CD14-positive monocyte (primary cell): ENCODE measurements at regions not wholly inside any gene's neighbourhood (a gene's known extent, or its start where the extent isn't known, plus 50 kb on each side); places are given as distances from the start of the nearest gene placed in this dataset.

ENCODE experiments used
- DNase-seq, 3 donors: peaks; one replicate each; pipeline ENCODE4 v3.0.0-alpha.2; 2011 to 2022
- H2AFZ ChIP-seq: 2 replicates; pipeline ENCODE4 v1.6.0; 2012; ENCODE audit warnings: mild to moderate bottlenecking, low read depth, low read length, inconsistent platforms; ENCODE audit not compliant: insufficient read depth, poor library complexity, severe bottlenecking
- H3K27ac ChIP-seq, 2 donors: 1 replicate in 1 of 2; 2 replicates in 1 of 2; pipeline ENCODE4 v1.5.1; 2012 to 2013; ENCODE audit warnings: low read length in 2 of 2, control low read depth in 1 of 2, inconsistent platforms in 1 of 2, low read depth in 1 of 2, mild to moderate bottlenecking in 1 of 2
- H3K27me3 ChIP-seq, 2 donors: one replicate each; pipeline versions ENCODE4 v1.6.0 to v1.6.1; 2011 to 2013; ENCODE audit warnings: low read length in 2 of 2; ENCODE audit not compliant: control insufficient read depth in 2 of 2, insufficient read depth in 2 of 2
- H3K36me3 ChIP-seq, 2 donors: replicated peaks in 1 of 2; 1 replicate in 1 of 2; 2 replicates in 1 of 2; pipeline versions ENCODE4 v1.5.1 to v1.6.1; 2012 to 2013; ENCODE audit warnings: low read length in 2 of 2, control low read depth in 1 of 2, inconsistent platforms in 1 of 2, mild to moderate bottlenecking in 1 of 2; ENCODE audit not compliant: insufficient read depth in 2 of 2, control insufficient read depth in 1 of 2
- H3K4me1 ChIP-seq, 2 donors: 1 replicate in 1 of 2; 2 replicates in 1 of 2; pipeline versions ENCODE4 v1.5.1 to v1.6.1; 2012 to 2013; ENCODE audit warnings: low read length in 2 of 2, control low read depth in 1 of 2, inconsistent platforms in 1 of 2, mild to moderate bottlenecking in 1 of 2, moderate library complexity in 1 of 2; ENCODE audit not compliant: insufficient read depth in 2 of 2, control insufficient read depth in 1 of 2
- H3K4me2 ChIP-seq: replicated peaks from 2 replicates; pipeline ENCODE3; 2012; ENCODE audit warnings: low read length, moderate library complexity, mild to moderate bottlenecking; ENCODE audit not compliant: poor library complexity, severe bottlenecking; ENCODE audit errors: extremely low read depth
- H3K4me3 ChIP-seq, 3 experiments: fragments of 200-600 bp in 1 of 3; sonication (generic) in 1 of 3; replicated peaks in 1 of 3; 1 replicate in 2 of 3; 2 replicates in 1 of 3; pipeline ENCODE4 v1.5.1; 2011 to 2013; ENCODE audit warnings: low read length in 3 of 3, mild to moderate bottlenecking in 3 of 3, control low read depth in 2 of 3, low read depth in 2 of 3, inconsistent platforms in 1 of 3, moderate library complexity in 1 of 3
- H3K79me2 ChIP-seq: 2 replicates; pipeline ENCODE4 v1.6.0; 2012; ENCODE audit warnings: mild to moderate bottlenecking, control low read depth, inconsistent platforms, low read length, moderate library complexity; ENCODE audit not compliant: insufficient read depth
- H3K9ac ChIP-seq: 2 replicates; pipeline ENCODE4 v1.6.0; 2017; ENCODE audit warnings: low read length, mild to moderate bottlenecking; ENCODE audit not compliant: insufficient read depth, poor library complexity, severe bottlenecking
- H3K9me3 ChIP-seq, 2 donors: replicated peaks in 1 of 2; 1 replicate in 1 of 2; 2 replicates in 1 of 2; pipeline versions ENCODE4 v1.5.1 to v1.6.1; 2012 to 2013; ENCODE audit warnings: low read length in 2 of 2, control low read depth in 1 of 2; ENCODE audit not compliant: control insufficient read depth in 1 of 2, insufficient read depth in 1 of 2
- H4K20me1 ChIP-seq: 2 replicates; pipeline ENCODE4 v1.6.0; 2012; ENCODE audit warnings: mild to moderate bottlenecking, low read length, control low read depth, moderate library complexity; ENCODE audit not compliant: insufficient read depth
- H3K27ac Mint-ChIP-seq, 7 donors: one replicate each; pipeline ENCODE4 v1.8.0; 2020; ENCODE audit warnings: mild to moderate bottlenecking in 7 of 7, mixed read lengths in 7 of 7, moderate library complexity in 6 of 7, inconsistent platforms in 2 of 7
- H3K27me3 Mint-ChIP-seq, 3 donors: one replicate each; pipeline ENCODE4 v1.8.0; 2021 to 2022; ENCODE audit warnings: low read depth in 3 of 3, mild to moderate bottlenecking in 3 of 3, mixed read lengths in 3 of 3, moderate library complexity in 3 of 3, inconsistent platforms in 1 of 3
- H3K36me3 Mint-ChIP-seq, 2 donors: one replicate each; pipeline ENCODE4 v1.8.0; 2020; ENCODE audit warnings: mixed read lengths in 2 of 2, inconsistent platforms in 1 of 2, mild to moderate bottlenecking in 1 of 2
- H3K4me1 Mint-ChIP-seq: one replicate; pipeline ENCODE4 v1.8.0; 2020; ENCODE audit warnings: mild to moderate bottlenecking, mixed read lengths
- H3K4me3 Mint-ChIP-seq, 2 donors: one replicate each; pipeline ENCODE4 v1.8.0; 2020; ENCODE audit warnings: mild to moderate bottlenecking in 2 of 2, mixed read lengths in 2 of 2, moderate library complexity in 1 of 2
- H3K9me3 Mint-ChIP-seq, 7 donors: one replicate each; pipeline ENCODE4 v1.8.0; 2020 to 2022; ENCODE audit warnings: mixed read lengths in 7 of 7, mild to moderate bottlenecking in 6 of 7, moderate library complexity in 6 of 7, inconsistent platforms in 2 of 7
- WGBS: methylation state at CpG from one replicate; pipeline ENCODE4 v1.1.5; 2013; ENCODE audit warnings: missing lambda C conversion rate; ENCODE audit not compliant: insufficient coverage; 5-methylcytosine and 5-hydroxymethylcytosine counted together
- intact Hi-C, 2 donors: fragments of 100-400 bp; cut with micrococcal nuclease; formaldehyde crosslinking; loops; one replicate each; pipeline versions ENCODE4 v1.15.0 to v1.15.1; 2023
- TF ChIP-seq, protein P1 (sequence below): fragments of 200-600 bp; IDR thresholded peaks from one replicate; pipeline ENCODE4 v1.8.0; 2022; ENCODE audit warnings: antibody characterized with exemption, mild to moderate bottlenecking

DNA sequence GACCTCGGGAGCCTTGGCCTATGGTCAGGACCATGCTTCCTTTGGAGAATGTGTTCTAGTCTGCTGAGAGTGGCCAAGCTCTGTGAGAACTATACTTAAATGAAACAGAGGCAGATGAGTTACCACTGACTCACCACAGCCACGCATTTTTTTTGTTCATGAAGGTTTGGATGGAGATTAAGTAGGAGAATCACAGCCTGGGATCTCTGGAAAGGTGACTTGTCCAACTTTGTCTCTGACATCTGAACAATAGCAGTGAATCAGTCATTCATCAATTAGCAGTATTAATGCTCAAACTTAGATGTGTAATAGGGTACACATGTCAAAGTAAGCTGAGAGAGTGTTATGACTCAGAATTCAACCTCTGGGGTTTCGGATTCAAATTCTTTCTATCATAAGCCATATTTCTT, 100.7 kb upstream of the ANO3 start:
- H3K79me2 ChIP-seq, result no peaks in the 10 kb centered on the region
- H3K9me3 ChIP-seq, result no peaks in the 10 kb centered on the region
- no peak overlapping the region for H2AFZ ChIP-seq
- no CpG with 5 or more reads among the region's 3 CpGs for WGBS
- H3K36me3 ChIP-seq, result no peaks in the 10 kb centered on the region
- no peak overlapping the region for H3K9ac ChIP-seq
- no peaks in the 10 kb centered on the region for H3K36me3 Mint-ChIP-seq
- no peak overlapping the region for H3K4me3 Mint-ChIP-seq
- H3K9me3 Mint-ChIP-seq, result peaks cover 0 to 13% (median 1%) of the 10 kb centered on the region in 7 donors
- H3K27ac ChIP-seq, result no peak overlapping the region
- H3K4me2 ChIP-seq, result no peak overlapping the region
- H3K4me1 ChIP-seq, result no peaks in the 10 kb centered on the region
- H3K27me3 Mint-ChIP-seq, result peaks cover 0 to 2% (median 0%) of the 10 kb centered on the region in 3 donors
- no peak for DNase-seq
- intact Hi-C loops, result no loop called here
- no peaks in the 10 kb centered on the region for H4K20me1 ChIP-seq
- no peaks in the 10 kb centered on the region for H3K27me3 ChIP-seq
- H3K27ac Mint-ChIP-seq, result no peak overlapping the region
- H3K4me1 Mint-ChIP-seq, result no peaks in the 10 kb centered on the region
- TF ChIP-seq, protein P1, sequence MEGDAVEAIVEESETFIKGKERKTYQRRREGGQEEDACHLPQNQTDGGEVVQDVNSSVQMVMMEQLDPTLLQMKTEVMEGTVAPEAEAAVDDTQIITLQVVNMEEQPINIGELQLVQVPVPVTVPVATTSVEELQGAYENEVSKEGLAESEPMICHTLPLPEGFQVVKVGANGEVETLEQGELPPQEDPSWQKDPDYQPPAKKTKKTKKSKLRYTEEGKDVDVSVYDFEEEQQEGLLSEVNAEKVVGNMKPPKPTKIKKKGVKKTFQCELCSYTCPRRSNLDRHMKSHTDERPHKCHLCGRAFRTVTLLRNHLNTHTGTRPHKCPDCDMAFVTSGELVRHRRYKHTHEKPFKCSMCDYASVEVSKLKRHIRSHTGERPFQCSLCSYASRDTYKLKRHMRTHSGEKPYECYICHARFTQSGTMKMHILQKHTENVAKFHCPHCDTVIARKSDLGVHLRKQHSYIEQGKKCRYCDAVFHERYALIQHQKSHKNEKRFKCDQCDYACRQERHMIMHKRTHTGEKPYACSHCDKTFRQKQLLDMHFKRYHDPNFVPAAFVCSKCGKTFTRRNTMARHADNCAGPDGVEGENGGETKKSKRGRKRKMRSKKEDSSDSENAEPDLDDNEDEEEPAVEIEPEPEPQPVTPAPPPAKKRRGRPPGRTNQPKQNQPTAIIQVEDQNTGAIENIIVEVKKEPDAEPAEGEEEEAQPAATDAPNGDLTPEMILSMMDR, result no peak
- H3K4me3 ChIP-seq, result no peak overlapping the region

DNA sequence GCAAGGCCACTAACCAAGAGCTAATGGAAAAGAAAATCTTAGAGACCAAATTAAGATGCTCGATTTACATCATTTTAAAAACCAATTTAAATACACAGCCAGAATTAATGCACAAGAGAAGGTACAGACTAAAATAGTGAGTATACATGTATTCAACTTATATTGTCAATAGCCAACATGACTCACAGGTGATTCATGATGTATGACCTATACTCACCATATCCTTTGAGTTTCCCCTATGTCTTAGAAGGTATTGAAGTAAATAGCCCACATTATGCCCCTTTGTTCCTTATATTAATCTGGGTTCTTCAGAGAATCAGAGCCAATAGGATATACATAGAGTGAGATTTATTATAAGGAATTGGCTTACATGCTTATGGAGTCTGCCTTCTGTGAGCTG, 97.5 kb upstream of the ANO3 start:
- Histone ChIP-seq H3K4me3 (no peak overlapping the region), H3K79me2 (no peaks in the 10 kb centered on the region), H3K4me2 (no peak overlapping the region), H3K27ac (no peak overlapping the region), H4K20me1 (no peaks in the 10 kb centered on the region), H3K9me3 (no peaks in the 10 kb centered on the region), H3K27me3 (no peaks in the 10 kb centered on the region), H3K4me1 (no peaks in the 10 kb centered on the region), H3K9ac (no peak overlapping the region), H3K36me3 (no peaks in the 10 kb centered on the region), H2AFZ (no peak overlapping the region)
- no peak for DNase-seq
- WGBS, result no CpG with 5 or more reads among the region's 1 CpG
- no peak overlapping the region for H3K4me3 Mint-ChIP-seq
- H3K4me1 Mint-ChIP-seq, result no peaks in the 10 kb centered on the region
- H3K27ac Mint-ChIP-seq, result no peak overlapping the region
- no peaks in the 10 kb centered on the region for H3K36me3 Mint-ChIP-seq
- H3K9me3 Mint-ChIP-seq, result peaks cover 0 to 13% (median 1%) of the 10 kb centered on the region in 7 donors
- intact Hi-C loops, result no loop called here
- peaks cover 0 to 2% (median 0%) of the 10 kb centered on the region in 3 donors for H3K27me3 Mint-ChIP-seq
- TF ChIP-seq, protein P1, result no peak
